Stimulated activated CD8-positive, alpha-beta memory T cell treated with anti-CD3 and anti-CD28 coated beads, Interleukin-12 subunit alpha, Interleukin-12 subunit beta, amount 100 ng/mL, for 24 hours (primary cell): ENCODE measurements at regions not wholly inside any gene's neighbourhood (a gene's known extent, or its start where the extent isn't known, plus 50 kb on each side); places are given as distances from the start of the nearest gene placed in this dataset.
"Not testable (repeated sequence)": the region's sequence is repeated elsewhere in the genome, so short reads cannot be mapped to it uniquely, and the experiment has no call there.

Source experiments
- DNase-seq: peaks from one replicate; pipeline ENCODE4 v3.0.0-alpha.2; 2020; ENCODE audit errors: extremely low read depth

- DNase-seq, result no peak
Measured at GRCh38 chr9:89837162-89837933, 232.5 kb downstream of the GADD45G start.

GRCh38 chr9:89837934-89838310 lies 233.1 kb downstream of the GADD45G start:
- no peak for DNase-seq

GRCh38 chr9:89838621-89839020 lies 233.8 kb downstream of the GADD45G start:
- no peak for DNase-seq

- DNase-seq, result no peak
Measured at GRCh38 chr9:89839449-89839848, 234.6 kb downstream of the GADD45G start.

- no peak for DNase-seq
Measured at GRCh38 chr9:89839952-89840351, 235.1 kb downstream of the GADD45G start.

- DNase-seq, result no peak
Measured at GRCh38 chr9:89841456-89841855, 236.6 kb downstream of the GADD45G start.

- DNase-seq, result no peak
Measured at GRCh38 chr9:89842267-89842768, 237.5 kb downstream of the GADD45G start.

- no peak for DNase-seq
Measured at GRCh38 chr9:89843074-89843473, 238.3 kb downstream of the GADD45G start.

- no peak for DNase-seq
Measured at GRCh38 chr9:89843591-89843990, 238.8 kb downstream of the GADD45G start.

GRCh38 chr9:89844075-89844474 lies 239.3 kb downstream of the GADD45G start:
- no peak for DNase-seq

- DNase-seq, result no peak
Measured at GRCh38 chr9:89844535-89844934, 239.7 kb downstream of the GADD45G start.

GRCh38 chr9:89845321-89845720 lies 240.5 kb downstream of the GADD45G start:
- no peak for DNase-seq

- DNase-seq, result no peak
Measured at GRCh38 chr9:89845862-89846261, 241.1 kb downstream of the GADD45G start.

- DNase-seq, result no peak
Measured at GRCh38 chr9:89848060-89849040, 243.5 kb downstream of the GADD45G start.

- no peak for DNase-seq
Measured at GRCh38 chr9:89849096-89849495, 244.3 kb downstream of the GADD45G start.

- DNase-seq, result no peak
Measured at GRCh38 chr9:89850153-89850552, 245.3 kb downstream of the GADD45G start.

GRCh38 chr9:89850631-89851325 lies 246.0 kb downstream of the GADD45G start:
- DNase-seq, result no peak

GRCh38 chr9:89853161-89853560 lies 248.3 kb downstream of the GADD45G start:
- no peak for DNase-seq

GRCh38 chr9:89853931-89854330 lies 249.1 kb downstream of the GADD45G start:
- DNase-seq, result no peak

- DNase-seq, result no peak
Measured at GRCh38 chr9:89854715-89855475, 250.1 kb downstream of the GADD45G start.

- DNase-seq, result not testable (repeated sequence)
Measured at GRCh38 chr9:89856296-89856695, 251.5 kb downstream of the GADD45G start.
